Thymus (tissue), 11 donors: ENCODE measurements at regions not wholly inside any gene's neighbourhood (a gene's known extent, or its start where the extent isn't known, plus 50 kb on each side); places are given as distances from the start of the nearest gene placed in this dataset.
"Not testable (repeated sequence)": the region's sequence is repeated elsewhere in the genome, so short reads cannot be mapped to it uniquely, and the experiment has no call there.

Experiments used
- DNase-seq, 9 donors: peaks; one replicate each; pipeline ENCODE4 v3.0.0-alpha.2; 2013; ENCODE audit warnings: low spot score in 9 of 9, low read depth in 6 of 9, missing footprints in 1 of 9
- H3K27ac ChIP-seq, 2 donors: one replicate each; pipeline ENCODE4 v1.5.1; 2013; ENCODE audit warnings: control low read depth in 1 of 2, low read depth in 1 of 2, low read length in 1 of 2, mild to moderate bottlenecking in 1 of 2, moderate library complexity in 1 of 2
- H3K27me3 ChIP-seq, 2 donors: one replicate each; pipeline ENCODE4 v1.5.1; 2013; ENCODE audit warnings: low read length in 1 of 2; ENCODE audit not compliant: control insufficient read depth in 2 of 2, insufficient read depth in 1 of 2
- H3K36me3 ChIP-seq, 2 donors: one replicate each; pipeline ENCODE4 v1.5.1; 2013; ENCODE audit warnings: low read length in 1 of 2, mild to moderate bottlenecking in 1 of 2, moderate library complexity in 1 of 2; ENCODE audit not compliant: control insufficient read depth in 2 of 2, insufficient read depth in 2 of 2
- H3K4me1 ChIP-seq, 2 donors: one replicate each; pipeline ENCODE4 v1.5.1; 2013; ENCODE audit warnings: low read length in 2 of 2; ENCODE audit not compliant: control insufficient read depth in 2 of 2, insufficient read depth in 2 of 2
- H3K4me3 ChIP-seq, 2 donors: one replicate each; pipeline ENCODE4 v1.5.1; 2013; ENCODE audit warnings: low read length in 2 of 2, control low read depth in 1 of 2, mild to moderate bottlenecking in 1 of 2
- H3K9me3 ChIP-seq, 2 donors: one replicate each; pipeline ENCODE4 v1.5.1; 2013; ENCODE audit warnings: low read length in 1 of 2, mild to moderate bottlenecking in 1 of 2; ENCODE audit not compliant: control insufficient read depth in 2 of 2, insufficient read depth in 1 of 2
- WGBS: extraction: QIAGEN DNeasy Blood & Tissue Kit; methylation state at CpG from one replicate; pipeline ENCODE4 v1.1.7; 2013; 5-methylcytosine and 5-hydroxymethylcytosine counted together
- donor health status: healthy.

- no peaks in the 10 kb centered on the region for H3K4me1 ChIP-seq
- no peak overlapping the region for H3K4me3 ChIP-seq
- H3K27me3 ChIP-seq = no peaks in the 10 kb centered on the region
- H3K9me3 ChIP-seq = no peaks in the 10 kb centered on the region
- H3K27ac ChIP-seq = no peak overlapping the region
- WGBS = 76% methylated on average over 3 of the region's 3 CpGs
- H3K36me3 ChIP-seq = no peaks in the 10 kb centered on the region
- DNase-seq = no peak
Observed at GRCh38 chr5:30387974-30388632, 805.4 kb upstream of the CDH6 start.

- no peaks in the 10 kb centered on the region for H3K4me1 ChIP-seq
- WGBS = 94% methylated on average over 2 of the region's 2 CpGs
- H3K36me3 ChIP-seq = no peaks in the 10 kb centered on the region
- no peak overlapping the region for H3K27ac ChIP-seq
- H3K4me3 ChIP-seq = no peak overlapping the region
- no peak for DNase-seq
- H3K9me3 ChIP-seq = no peaks in the 10 kb centered on the region
- no peaks in the 10 kb centered on the region for H3K27me3 ChIP-seq
Observed at GRCh38 chr5:30385754-30386153, 807.7 kb upstream of the CDH6 start.

- Histone ChIP-seq H3K27ac (no peak overlapping the region), H3K27me3 (no peaks in the 10 kb centered on the region), H3K9me3 (no peaks in the 10 kb centered on the region), H3K4me3 (no peak overlapping the region), H3K36me3 (no peaks in the 10 kb centered on the region), H3K4me1 (no peaks in the 10 kb centered on the region)
- WGBS = 92% methylated on average over 4 of the region's 4 CpGs
- DNase-seq = no peak
Observed at GRCh38 chr5:30384171-30384570, 809.3 kb upstream of the CDH6 start.

GRCh38 chr5:30380228-30380627, 813.3 kb upstream of the CDH6 start:
- Histone ChIP-seq H3K27ac (no peak overlapping the region), H3K27me3 (no peaks in the 10 kb centered on the region), H3K4me3 (no peak overlapping the region), H3K4me1 (no peaks in the 10 kb centered on the region), H3K36me3 (no peaks in the 10 kb centered on the region), H3K9me3 (no peaks in the 10 kb centered on the region)
- no peak for DNase-seq
- 83% methylated on average over 4 of the region's 4 CpGs for WGBS

GRCh38 chr5:30376848-30377247, 816.6 kb upstream of the CDH6 start:
- WGBS = 92% methylated on average over 3 of the region's 3 CpGs
- Histone ChIP-seq H3K4me1 (no peaks in the 10 kb centered on the region), H3K27me3 (no peaks in the 10 kb centered on the region), H3K36me3 (no peaks in the 10 kb centered on the region), H3K27ac (no peak overlapping the region), H3K4me3 (no peak overlapping the region), H3K9me3 (no peaks in the 10 kb centered on the region)
- DNase-seq = no peak

GRCh38 chr5:30368064-30368463, 825.4 kb upstream of the CDH6 start:
- no peaks in the 10 kb centered on the region for H3K27me3 ChIP-seq
- H3K27ac ChIP-seq = no peak overlapping the region
- WGBS = 90% methylated on average over 4 of the region's 4 CpGs
- DNase-seq = no peak
- H3K36me3 ChIP-seq = no peaks in the 10 kb centered on the region
- no peaks in the 10 kb centered on the region for H3K4me1 ChIP-seq
- H3K4me3 ChIP-seq = no peak overlapping the region
- H3K9me3 ChIP-seq = peaks cover 0 to 10% of the 10 kb centered on the region in 2 donors

GRCh38 chr5:30365031-30365430, 828.5 kb upstream of the CDH6 start:
- WGBS = 90% methylated on average over 8 of the region's 8 CpGs
- not testable (repeated sequence) for H3K27ac ChIP-seq, H3K9me3 ChIP-seq, H3K36me3 ChIP-seq, H3K4me3 ChIP-seq, DNase-seq, H3K27me3 ChIP-seq, H3K4me1 ChIP-seq

- no peak for DNase-seq
- H3K36me3 ChIP-seq = no peaks in the 10 kb centered on the region
- no peaks in the 10 kb centered on the region for H3K4me1 ChIP-seq
- no peaks in the 10 kb centered on the region for H3K27me3 ChIP-seq
- no peak overlapping the region for H3K27ac ChIP-seq
- peaks cover 0 to 3% of the 10 kb centered on the region in 2 donors for H3K9me3 ChIP-seq
- H3K4me3 ChIP-seq = no peak overlapping the region
- WGBS = 91% methylated on average over 1 of the region's 1 CpG
Observed at GRCh38 chr5:30357371-30357770, 836.1 kb upstream of the CDH6 start.

GRCh38 chr5:30355675-30356074, 837.8 kb upstream of the CDH6 start:
- 84% methylated on average over 5 of the region's 5 CpGs for WGBS
- Histone ChIP-seq H3K9me3 (peaks cover 0 to 3% of the 10 kb centered on the region in 2 donors), H3K27ac (no peak overlapping the region), H3K4me1 (no peaks in the 10 kb centered on the region), H3K4me3 (no peak overlapping the region), H3K27me3 (no peaks in the 10 kb centered on the region), H3K36me3 (no peaks in the 10 kb centered on the region)
- DNase-seq = no peak
